ENCODE measurements at regions not wholly inside any gene's neighbourhood (a gene's known extent, or its start where the extent isn't known, plus 50 kb on each side); places are given as distances from the start of the nearest gene placed in this dataset.

- Histone ChIP-seq H3K9ac (ENCODE audit: low read depth in 1 of 2, low read length in 2 of 2) (no peak overlapping the region), H3K4me1 (ENCODE audit: control insufficient read depth in 4 of 4, insufficient read depth in 4 of 4, low read length in 3 of 4) (no peaks in the 10 kb centered on the region), H3K9me3 (ENCODE audit: control insufficient read depth in 4 of 4, low read length in 3 of 4) (no peaks in the 10 kb centered on the region), H3K27ac (ENCODE audit: low read depth in 1 of 2, low read length in 2 of 2) (no peak overlapping the region), H3K27me3 (ENCODE audit: control insufficient read depth in 4 of 4, insufficient read depth in 4 of 4, low read length in 3 of 4) (no peaks in the 10 kb centered on the region), H3K4me3 (ENCODE audit: low read depth in 1 of 3, low read length in 3 of 3) (no peak overlapping the region), H3K36me3 (ENCODE audit: control insufficient read depth in 4 of 4, insufficient read depth in 3 of 4, low read depth in 1 of 4, low read length in 3 of 4) (no peaks in the 10 kb centered on the region)
- no peak for TF ChIP-seq HNF4G (IDR thresholded peaks at IDR 0.05)
- no peak for TF ChIP-seq SP1 (IDR thresholded peaks at IDR 0.05)
- no peak for TF ChIP-seq FOXA1 (IDR thresholded peaks at IDR 0.05)
- TF ChIP-seq GABPA (IDR thresholded peaks at IDR 0.05 in 1 of 2, conservative IDR thresholded peaks at IDR 0.05 in 1 of 2), result no peak
- TF ChIP-seq ATF3 (IDR thresholded peaks at IDR 0.05), result no peak
- TF ChIP-seq RXRA (IDR thresholded peaks at IDR 0.05), result no peak
- TF ChIP-seq, protein P1, sequence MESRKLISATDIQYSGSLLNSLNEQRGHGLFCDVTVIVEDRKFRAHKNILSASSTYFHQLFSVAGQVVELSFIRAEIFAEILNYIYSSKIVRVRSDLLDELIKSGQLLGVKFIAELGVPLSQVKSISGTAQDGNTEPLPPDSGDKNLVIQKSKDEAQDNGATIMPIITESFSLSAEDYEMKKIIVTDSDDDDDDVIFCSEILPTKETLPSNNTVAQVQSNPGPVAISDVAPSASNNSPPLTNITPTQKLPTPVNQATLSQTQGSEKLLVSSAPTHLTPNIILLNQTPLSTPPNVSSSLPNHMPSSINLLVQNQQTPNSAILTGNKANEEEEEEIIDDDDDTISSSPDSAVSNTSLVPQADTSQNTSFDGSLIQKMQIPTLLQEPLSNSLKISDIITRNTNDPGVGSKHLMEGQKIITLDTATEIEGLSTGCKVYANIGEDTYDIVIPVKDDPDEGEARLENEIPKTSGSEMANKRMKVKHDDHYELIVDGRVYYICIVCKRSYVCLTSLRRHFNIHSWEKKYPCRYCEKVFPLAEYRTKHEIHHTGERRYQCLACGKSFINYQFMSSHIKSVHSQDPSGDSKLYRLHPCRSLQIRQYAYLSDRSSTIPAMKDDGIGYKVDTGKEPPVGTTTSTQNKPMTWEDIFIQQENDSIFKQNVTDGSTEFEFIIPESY (IDR thresholded peaks at IDR 0.05), result no peak
- no peak for TF ChIP-seq MAX (IDR thresholded peaks at IDR 0.05)
- no peak for TF ChIP-seq JUND (IDR thresholded peaks at IDR 0.05)
- TF ChIP-seq RAD21 (IDR thresholded peaks at IDR 0.05), result no peak
- TF ChIP-seq, protein P2, sequence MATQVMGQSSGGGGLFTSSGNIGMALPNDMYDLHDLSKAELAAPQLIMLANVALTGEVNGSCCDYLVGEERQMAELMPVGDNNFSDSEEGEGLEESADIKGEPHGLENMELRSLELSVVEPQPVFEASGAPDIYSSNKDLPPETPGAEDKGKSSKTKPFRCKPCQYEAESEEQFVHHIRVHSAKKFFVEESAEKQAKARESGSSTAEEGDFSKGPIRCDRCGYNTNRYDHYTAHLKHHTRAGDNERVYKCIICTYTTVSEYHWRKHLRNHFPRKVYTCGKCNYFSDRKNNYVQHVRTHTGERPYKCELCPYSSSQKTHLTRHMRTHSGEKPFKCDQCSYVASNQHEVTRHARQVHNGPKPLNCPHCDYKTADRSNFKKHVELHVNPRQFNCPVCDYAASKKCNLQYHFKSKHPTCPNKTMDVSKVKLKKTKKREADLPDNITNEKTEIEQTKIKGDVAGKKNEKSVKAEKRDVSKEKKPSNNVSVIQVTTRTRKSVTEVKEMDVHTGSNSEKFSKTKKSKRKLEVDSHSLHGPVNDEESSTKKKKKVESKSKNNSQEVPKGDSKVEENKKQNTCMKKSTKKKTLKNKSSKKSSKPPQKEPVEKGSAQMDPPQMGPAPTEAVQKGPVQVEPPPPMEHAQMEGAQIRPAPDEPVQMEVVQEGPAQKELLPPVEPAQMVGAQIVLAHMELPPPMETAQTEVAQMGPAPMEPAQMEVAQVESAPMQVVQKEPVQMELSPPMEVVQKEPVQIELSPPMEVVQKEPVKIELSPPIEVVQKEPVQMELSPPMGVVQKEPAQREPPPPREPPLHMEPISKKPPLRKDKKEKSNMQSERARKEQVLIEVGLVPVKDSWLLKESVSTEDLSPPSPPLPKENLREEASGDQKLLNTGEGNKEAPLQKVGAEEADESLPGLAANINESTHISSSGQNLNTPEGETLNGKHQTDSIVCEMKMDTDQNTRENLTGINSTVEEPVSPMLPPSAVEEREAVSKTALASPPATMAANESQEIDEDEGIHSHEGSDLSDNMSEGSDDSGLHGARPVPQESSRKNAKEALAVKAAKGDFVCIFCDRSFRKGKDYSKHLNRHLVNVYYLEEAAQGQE (IDR thresholded peaks at IDR 0.05), result no peak
- TF ChIP-seq YY1 (IDR thresholded peaks at IDR 0.05), result no peak
- no peak for TF ChIP-seq FOXA2 (IDR thresholded peaks at IDR 0.05)
- TF ChIP-seq TAF1 (conservative IDR thresholded peaks at IDR 0.05), result no peak
- TF ChIP-seq HNF4A (conservative IDR thresholded peaks at IDR 0.05), result no peak
- no peak for TF ChIP-seq EGR1 (IDR thresholded peaks at IDR 0.05; ENCODE audit: low read depth in 2 of 2)
- TF ChIP-seq, protein P3, sequence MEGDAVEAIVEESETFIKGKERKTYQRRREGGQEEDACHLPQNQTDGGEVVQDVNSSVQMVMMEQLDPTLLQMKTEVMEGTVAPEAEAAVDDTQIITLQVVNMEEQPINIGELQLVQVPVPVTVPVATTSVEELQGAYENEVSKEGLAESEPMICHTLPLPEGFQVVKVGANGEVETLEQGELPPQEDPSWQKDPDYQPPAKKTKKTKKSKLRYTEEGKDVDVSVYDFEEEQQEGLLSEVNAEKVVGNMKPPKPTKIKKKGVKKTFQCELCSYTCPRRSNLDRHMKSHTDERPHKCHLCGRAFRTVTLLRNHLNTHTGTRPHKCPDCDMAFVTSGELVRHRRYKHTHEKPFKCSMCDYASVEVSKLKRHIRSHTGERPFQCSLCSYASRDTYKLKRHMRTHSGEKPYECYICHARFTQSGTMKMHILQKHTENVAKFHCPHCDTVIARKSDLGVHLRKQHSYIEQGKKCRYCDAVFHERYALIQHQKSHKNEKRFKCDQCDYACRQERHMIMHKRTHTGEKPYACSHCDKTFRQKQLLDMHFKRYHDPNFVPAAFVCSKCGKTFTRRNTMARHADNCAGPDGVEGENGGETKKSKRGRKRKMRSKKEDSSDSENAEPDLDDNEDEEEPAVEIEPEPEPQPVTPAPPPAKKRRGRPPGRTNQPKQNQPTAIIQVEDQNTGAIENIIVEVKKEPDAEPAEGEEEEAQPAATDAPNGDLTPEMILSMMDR (IDR thresholded peaks at IDR 0.05; ENCODE audit: low read depth, low read length, missing input control), result no peak
- no peak for DNase-seq (ENCODE audit: low spot score)
- 70% methylated on average over 3 of the region's 3 CpGs for WGBS
Measured at GRCh38 chr6:92945799-92946198, 473.6 kb downstream of the EPHA7 start.

DNA sequence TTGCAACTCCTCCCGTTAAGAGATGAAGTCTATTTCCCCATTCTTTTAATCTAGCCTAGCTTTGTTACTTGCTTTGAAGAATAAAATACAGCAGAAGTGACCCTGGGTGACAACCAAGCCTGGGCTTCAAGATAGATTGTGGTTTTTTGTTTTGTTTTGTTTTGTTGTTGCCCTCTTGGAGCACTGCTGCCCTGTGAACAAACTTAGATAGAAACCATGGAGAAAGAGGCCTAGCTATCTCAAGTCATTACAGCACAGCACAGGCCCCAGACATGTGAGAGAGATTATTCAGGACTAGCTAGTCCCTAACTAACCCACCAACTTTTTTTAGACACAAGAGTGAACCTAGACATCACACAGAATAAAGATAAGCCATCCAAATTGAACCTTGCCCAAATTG is 475.2 kb downstream of the EPHA7 start:
- Histone ChIP-seq H3K27me3 (ENCODE audit: control insufficient read depth in 4 of 4, insufficient read depth in 4 of 4, low read length in 3 of 4) (no peaks in the 10 kb centered on the region), H3K27ac (ENCODE audit: low read depth in 1 of 2, low read length in 2 of 2) (no peak overlapping the region), H3K9me3 (ENCODE audit: control insufficient read depth in 4 of 4, low read length in 3 of 4) (no peaks in the 10 kb centered on the region), H3K36me3 (ENCODE audit: control insufficient read depth in 4 of 4, insufficient read depth in 3 of 4, low read depth in 1 of 4, low read length in 3 of 4) (no peaks in the 10 kb centered on the region), H3K4me1 (ENCODE audit: control insufficient read depth in 4 of 4, insufficient read depth in 4 of 4, low read length in 3 of 4) (no peaks in the 10 kb centered on the region), H3K9ac (ENCODE audit: low read depth in 1 of 2, low read length in 2 of 2) (no peak overlapping the region), H3K4me3 (ENCODE audit: low read depth in 1 of 3, low read length in 3 of 3) (no peak overlapping the region)
- WGBS, result 83% methylated on average over 1 of the region's 1 CpG
- DNase-seq (ENCODE audit: low spot score), result no peak
- TF ChIP-seq, protein P2 (IDR thresholded peaks at IDR 0.05), result no peak
- no peak for TF ChIP-seq RXRA (IDR thresholded peaks at IDR 0.05)
- TF ChIP-seq MAX (IDR thresholded peaks at IDR 0.05), result no peak
- TF ChIP-seq, protein P1 (IDR thresholded peaks at IDR 0.05), result no peak

Data from liver (tissue), 8 donors.